IMR-90 (cell line): ENCODE measurements at regions not wholly inside any gene's neighbourhood (a gene's known extent, or its start where the extent isn't known, plus 50 kb on each side); places are given as distances from the start of the nearest gene placed in this dataset.

Experiments
- ATAC-seq: fragments of 200-7000 bp; cut with Tn5 transposase; 2 replicates; pipeline ENCODE4 v1.9.1; 2020; ENCODE audit warnings: low read depth, mild to moderate bottlenecking, moderate library complexity
- BruUV-seq: library from RNA; stranded (reverse); fragments of 400-500 nt; replicated peaks from 2 replicates; lab custom pipeline; 2021; lab: Mats Ljungman, UMichigan
- CTCF ChIA-PET: fragments of 300-600 bp; formaldehyde crosslinking; extraction: SDS; loops from one replicate; lab custom pipeline; 2021; ENCODE audit warnings: antibody characterized with exemption; lab: Yijun Ruan, JAX
- POLR2A ChIA-PET: fragments of 300-600 bp; sonication (Branson Sonifier 250); formaldehyde crosslinking; loops from one replicate; lab custom pipeline; 2022; ENCODE audit warnings: antibody characterized with exemption; ENCODE audit not compliant: unreplicated experiment; lab: Charles Lee
- DNase-seq: peaks from one replicate; pipeline ENCODE4 v3.0.0; 2013
- H2AFZ ChIP-seq: replicated peaks from 2 replicates; pipeline ENCODE3; 2013; ENCODE audit warnings: low read length, mild to moderate bottlenecking; ENCODE audit not compliant: poor library complexity
- H2AK5ac ChIP-seq: 2 replicates; pipeline ENCODE4 v1.6.1; 2013; ENCODE audit warnings: low read depth, low read length, inconsistent platforms
- H2AK9ac ChIP-seq: replicated peaks from 2 replicates; pipeline ENCODE3; 2013; ENCODE audit warnings: mild to moderate bottlenecking, low read depth, low read length, moderate library complexity; ENCODE audit not compliant: poor library complexity
- H2BK120ac ChIP-seq: 2 replicates; pipeline ENCODE4 v1.6.1; 2013; ENCODE audit warnings: low read depth, low read length, inconsistent platforms
- H2BK15ac ChIP-seq: 3 replicates; pipeline ENCODE4 v1.6.1; 2013; ENCODE audit warnings: low read depth, low read length, inconsistent platforms
- H2BK20ac ChIP-seq: 2 replicates; pipeline ENCODE4 v1.6.1; 2013; ENCODE audit warnings: low read depth, mild to moderate bottlenecking, inconsistent platforms, low read length, moderate library complexity
- H2BK5ac ChIP-seq: 2 replicates; pipeline ENCODE4 v1.6.1; 2013; ENCODE audit warnings: mild to moderate bottlenecking, low read depth, low read length, inconsistent platforms; ENCODE audit not compliant: poor library complexity, severe bottlenecking
- H3K14ac ChIP-seq: replicated peaks from 2 replicates; pipeline ENCODE4 v1.6.1; 2013; ENCODE audit warnings: low read depth, low read length, inconsistent platforms
- H3K18ac ChIP-seq: 2 replicates; pipeline ENCODE4 v1.6.1; 2013; ENCODE audit warnings: low read depth, low read length, control low read depth
- H3K23ac ChIP-seq: 2 replicates; pipeline ENCODE4 v1.6.1; 2013; ENCODE audit warnings: low read depth, low read length, inconsistent platforms
- H3K27ac ChIP-seq: 2 replicates; pipeline ENCODE4 v1.5.1; 2013; ENCODE audit warnings: mild to moderate bottlenecking, control low read depth, low read length; ENCODE audit not compliant: insufficient read depth
- H3K27me3 ChIP-seq: 2 replicates; pipeline ENCODE4 v1.6.1; 2013; ENCODE audit warnings: low read length; ENCODE audit not compliant: control insufficient read depth, insufficient read depth
- H3K36me3 ChIP-seq: 2 replicates; pipeline ENCODE4 v1.6.1; 2013; ENCODE audit warnings: low read length, mixed read lengths; ENCODE audit not compliant: control insufficient read depth, insufficient read depth
- H3K4ac ChIP-seq: 2 replicates; pipeline ENCODE4 v1.6.1; 2013; ENCODE audit warnings: low read depth, low read length, inconsistent platforms
- H3K4me1 ChIP-seq: 2 replicates; pipeline ENCODE4 v1.6.1; 2013; ENCODE audit warnings: low read length, mixed read lengths; ENCODE audit not compliant: control insufficient read depth, insufficient read depth
- H3K4me2 ChIP-seq: 2 replicates; pipeline ENCODE4 v1.6.1; 2013; ENCODE audit warnings: low read depth, mild to moderate bottlenecking, control low read depth, low read length, moderate library complexity
- H3K4me3 ChIP-seq: 2 replicates; pipeline ENCODE4 v1.5.1; 2013; ENCODE audit warnings: low read depth, mild to moderate bottlenecking, control low read depth, low read length, moderate library complexity; ENCODE audit not compliant: insufficient read depth
- H3K56ac ChIP-seq: 2 replicates; pipeline ENCODE4 v1.6.1; 2013; ENCODE audit warnings: low read length, inconsistent platforms; ENCODE audit not compliant: insufficient read depth; ENCODE audit errors: extremely low read depth
- H3K79me1 ChIP-seq, 2 experiments: 2 replicates each; pipeline ENCODE4 v1.6.1; 2013; ENCODE audit warnings: low read length in 2 of 2, inconsistent platforms in 1 of 2, low read depth in 1 of 2
- H3K9ac ChIP-seq: 2 replicates; pipeline ENCODE4 v1.6.1; 2013; ENCODE audit warnings: low read depth, low read length, control low read depth
- H3K9me1 ChIP-seq: 2 replicates; pipeline ENCODE4 v1.6.1; 2013; ENCODE audit warnings: low read length, inconsistent platforms; ENCODE audit not compliant: insufficient read depth
- H3K9me3 ChIP-seq: 2 replicates; pipeline ENCODE4 v1.6.1; 2013; ENCODE audit warnings: low read length; ENCODE audit not compliant: control insufficient read depth, insufficient read depth
- H4K20me1 ChIP-seq: 2 replicates; pipeline ENCODE4 v1.6.1; 2013; ENCODE audit warnings: low read length, inconsistent platforms; ENCODE audit not compliant: insufficient read depth
- H4K5ac ChIP-seq: 2 replicates; pipeline ENCODE4 v1.6.1; 2013; ENCODE audit warnings: mild to moderate bottlenecking, low read depth, low read length, control low read depth
- H4K8ac ChIP-seq, 2 experiments: 2 replicates each; pipeline ENCODE4 v1.6.1; 2013; ENCODE audit warnings: low read depth in 2 of 2, low read length in 2 of 2, control low read depth in 1 of 2, inconsistent platforms in 1 of 2
- H4K91ac ChIP-seq: 2 replicates; pipeline ENCODE4 v1.6.1; 2013; ENCODE audit warnings: low read depth, low read length, inconsistent platforms; ENCODE audit not compliant: insufficient read depth
- CEBPB ChIP-seq: IDR thresholded peaks from 2 replicates; pipeline ENCODE4 v1.6.1; 2012; ENCODE audit warnings: low read depth, low read length, improper control_type of control experiment
- CHD1 ChIP-seq: IDR thresholded peaks from 2 replicates; pipeline ENCODE4 v1.6.1; 2012; ENCODE audit warnings: low read depth, low read length, improper control_type of control experiment
- WGBS, 2 experiments: methylation state at CpG; one replicate each; pipeline versions ENCODE4 v1.1.5 to v1.1.7; 2013; ENCODE audit warnings: missing lambda C conversion rate in 2 of 2; ENCODE audit not compliant: insufficient read length in 1 of 2; ENCODE audit errors: extremely low coverage in 2 of 2; 5-methylcytosine and 5-hydroxymethylcytosine counted together
- dilution Hi-C: fragments of 300-500 bp; cut with HindIII; formaldehyde crosslinking; loops from one replicate; pipeline ENCODE4 v1.14.3; 2018; ENCODE audit warnings: low sequenced_read_pairs; ENCODE audit not compliant: unreplicated experiment
- in situ Hi-C: fragments of 300-500 bp; cut with MboI; formaldehyde crosslinking; loops from 3 replicates; pipeline ENCODE4 v1.14.3; 2019; ENCODE audit warnings: low sequenced_read_pairs, inconsistent platforms, mixed read lengths
- intact Hi-C: fragments of 100-400 bp; cut with micrococcal nuclease; formaldehyde crosslinking; loops from 2 replicates; pipeline ENCODE4 v1.10.0; 2022

DNA sequence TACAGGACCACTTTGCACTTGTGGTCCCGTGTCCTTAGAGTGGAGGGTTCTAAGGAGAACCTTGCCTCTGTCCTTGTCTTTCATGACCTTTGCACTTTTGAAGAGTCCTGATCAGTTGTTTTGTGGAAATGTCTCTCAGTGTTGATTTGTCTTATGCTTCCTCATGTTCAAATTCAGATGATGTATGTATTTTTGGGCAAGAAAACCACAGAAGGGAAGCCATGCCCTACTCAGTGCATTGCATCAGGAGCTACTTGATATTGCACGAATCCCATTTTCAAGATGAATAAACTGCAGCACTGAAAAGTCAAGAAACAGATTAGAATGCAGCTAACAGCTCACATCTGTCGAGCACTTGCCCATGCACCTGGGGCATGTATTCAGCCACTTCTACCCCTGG, 152.2 kb downstream of the INHBB start:
- Histone ChIP-seq H2AFZ (no peak overlapping the region), H3K56ac (no peak overlapping the region), H3K9me1 (0 out of 2 replicates have a peak, but pooled peaks cover 4% of the 10 kb centered on the region), H3K4me2 (no peak overlapping the region), H2AK9ac (no peak overlapping the region), H3K18ac (no peak overlapping the region), H3K23ac (no peak overlapping the region), H3K4me3 (no peak overlapping the region), H3K9ac (no peak overlapping the region), H3K14ac (no peak overlapping the region), H4K91ac (no peak overlapping the region), H2BK5ac (no peak overlapping the region), H4K20me1 (no peaks in the 10 kb centered on the region), H3K36me3 (no peaks in the 10 kb centered on the region), H2BK20ac (no peak overlapping the region), H2AK5ac (no peak overlapping the region), H3K9me3 (no peaks in the 10 kb centered on the region), H3K27me3 (peaks cover 50% of the 10 kb centered on the region), H2BK15ac (no peak overlapping the region), H4K5ac (no peak overlapping the region), H3K4me1 (no peaks in the 10 kb centered on the region), H2BK120ac (no peak overlapping the region), H3K79me1 (no peaks in the 10 kb centered on the region), H4K8ac (no peak overlapping the region), H3K27ac (no peak overlapping the region), H3K4ac (no peak overlapping the region)
- ATAC-seq (no peak), DNase-seq (no peak)
- CTCF ChIA-PET = no interaction called here
- in situ Hi-C loops = no loop called here
- TF ChIP-seq CEBPB (no peak), CHD1 (no peak)
- intact Hi-C loops = no loop called here
- POLR2A ChIA-PET = no interaction called here
- WGBS, 2 experiments = no CpG with 5 or more reads among the region's 3 CpGs
- dilution Hi-C loops = no loop called here
- no TSS peak for BruUV-seq
